HG02623 (cell line): ENCODE measurements at regions not wholly inside any gene's neighbourhood (a gene's known extent, or its start where the extent isn't known, plus 50 kb on each side); places are given as distances from the start of the nearest gene placed in this dataset.
"Not testable (repeated sequence)": the region's sequence is repeated elsewhere in the genome, so short reads cannot be mapped to it uniquely, and the experiment has no call there.

Source experiments
- ATAC-seq: cut with Tn5 transposase; IDR thresholded peaks from one replicate; pipeline ENCODE4 v1.9.1; 2021; ENCODE audit warnings: moderate library complexity; ENCODE audit not compliant: unreplicated experiment

- ATAC-seq: no peak
Observed at GRCh38 chr10:29730969-29731368, 96.2 kb upstream of the SVIL start.

DNA sequence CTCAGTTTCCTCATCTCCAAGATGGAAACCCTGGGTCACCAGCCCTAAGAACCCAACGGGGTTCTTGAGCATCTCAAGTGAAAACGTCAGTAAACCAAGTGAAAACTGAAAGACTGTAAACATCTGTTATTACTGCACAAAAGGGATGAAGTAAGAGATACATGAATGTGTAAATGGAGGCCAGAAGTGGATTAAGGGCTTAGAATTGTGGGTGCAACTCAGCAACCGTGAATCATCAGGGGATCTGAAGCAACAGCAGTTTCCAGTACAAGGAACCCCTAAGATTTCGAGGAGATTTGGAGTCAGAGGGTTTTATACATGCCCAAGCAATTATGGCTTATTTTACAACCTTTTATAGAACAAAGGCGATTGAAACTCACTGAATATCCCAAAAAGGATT is 95.7 kb upstream of the SVIL start:
- no peak for ATAC-seq

DNA sequence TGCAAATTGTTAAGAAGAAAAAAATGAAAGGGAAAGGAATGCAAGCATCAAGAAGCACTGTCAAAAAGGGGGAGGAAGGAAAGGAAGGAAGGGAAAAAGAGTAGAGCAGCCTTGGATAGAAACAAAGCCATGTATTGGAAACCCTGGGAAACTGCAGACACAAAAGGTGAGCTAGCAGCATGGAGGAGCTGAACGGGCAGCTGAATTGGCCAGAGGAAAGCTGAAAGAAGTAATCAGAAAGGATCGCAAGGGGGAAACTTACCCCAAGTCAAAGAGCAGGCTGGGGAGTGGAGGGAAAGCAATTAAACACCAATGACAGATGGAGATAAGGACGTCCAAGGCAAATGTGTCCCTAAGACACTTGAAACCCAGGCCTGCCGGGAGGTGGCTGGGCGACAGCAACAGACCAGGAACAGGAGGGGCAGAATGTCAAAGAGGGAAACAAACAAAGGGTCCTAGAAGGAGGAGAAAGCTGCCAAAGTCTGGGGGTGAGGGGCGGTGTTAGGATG is 93.8 kb upstream of the SVIL start:
- ATAC-seq: no peak

- ATAC-seq: not testable (repeated sequence)
Observed at GRCh38 chr10:29725927-29726326, 91.2 kb upstream of the SVIL start.

- no peak for ATAC-seq
Observed at GRCh38 chr10:29725133-29725720, 90.5 kb upstream of the SVIL start.

DNA sequence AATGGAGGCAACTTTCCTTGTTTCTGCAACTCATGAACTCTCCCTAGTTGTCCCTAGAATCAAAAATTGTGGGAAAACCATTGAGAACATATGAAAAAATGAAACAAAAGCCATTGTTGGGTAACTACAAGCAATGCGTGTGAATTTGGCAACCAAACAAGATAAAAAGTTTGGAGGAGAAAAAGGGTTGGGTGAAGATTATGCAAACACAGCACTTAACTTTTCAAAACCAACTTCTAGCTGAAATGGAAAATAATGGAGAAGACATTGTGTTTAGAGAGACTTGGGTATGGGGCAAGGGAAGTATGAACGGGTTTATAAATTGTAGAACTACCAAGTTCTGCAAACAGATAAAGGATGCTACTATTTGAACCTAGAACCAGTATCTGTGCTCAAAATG is 89.0 kb upstream of the SVIL start:
- ATAC-seq: no peak

GRCh38 chr10:29722777-29723176 is 88.0 kb upstream of the SVIL start:
- no peak for ATAC-seq

DNA sequence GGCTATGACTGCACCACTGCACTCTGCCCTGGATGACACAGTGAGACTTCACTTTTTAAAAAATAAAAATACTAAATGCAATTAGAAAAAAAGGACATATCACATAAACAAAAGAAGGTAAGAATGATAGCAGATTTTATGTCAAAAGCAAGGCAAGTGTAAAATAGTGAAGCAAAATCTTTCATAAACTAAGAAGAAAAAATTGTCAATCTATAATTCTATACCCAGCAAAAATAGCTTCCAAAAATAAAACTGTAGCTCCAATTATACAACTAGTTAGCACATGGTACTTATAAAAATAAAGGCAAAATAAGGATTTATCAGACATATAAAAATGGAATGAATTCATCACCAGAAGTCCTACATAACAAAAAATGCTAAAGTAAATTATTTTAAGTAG is 85.4 kb upstream of the SVIL start:
- ATAC-seq: no peak

GRCh38 chr10:29719281-29719675 is 84.5 kb upstream of the SVIL start:
- ATAC-seq: no peak

DNA sequence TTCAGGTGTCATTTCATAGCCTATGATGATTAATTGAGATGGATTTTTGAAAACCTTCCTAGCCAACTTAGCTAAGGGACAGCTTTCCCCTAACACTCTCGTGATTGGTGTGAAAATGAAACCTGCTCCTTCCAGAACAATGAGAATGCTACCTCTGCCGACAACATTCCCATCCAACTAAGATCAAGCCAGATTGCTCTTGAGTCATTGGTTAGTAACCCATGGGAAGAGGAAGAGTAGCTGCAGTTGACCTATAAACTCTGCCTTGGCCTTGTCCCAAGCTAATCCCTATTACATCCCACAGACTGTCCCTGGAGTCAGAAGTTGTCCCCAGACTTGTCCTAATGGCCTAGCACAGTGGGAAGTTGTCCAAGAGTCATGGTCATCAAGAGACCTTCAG is 80.5 kb upstream of the SVIL start:
- no peak for ATAC-seq

- no peak for ATAC-seq
Observed at GRCh38 chr10:29714096-29714874, 79.5 kb upstream of the SVIL start.

DNA sequence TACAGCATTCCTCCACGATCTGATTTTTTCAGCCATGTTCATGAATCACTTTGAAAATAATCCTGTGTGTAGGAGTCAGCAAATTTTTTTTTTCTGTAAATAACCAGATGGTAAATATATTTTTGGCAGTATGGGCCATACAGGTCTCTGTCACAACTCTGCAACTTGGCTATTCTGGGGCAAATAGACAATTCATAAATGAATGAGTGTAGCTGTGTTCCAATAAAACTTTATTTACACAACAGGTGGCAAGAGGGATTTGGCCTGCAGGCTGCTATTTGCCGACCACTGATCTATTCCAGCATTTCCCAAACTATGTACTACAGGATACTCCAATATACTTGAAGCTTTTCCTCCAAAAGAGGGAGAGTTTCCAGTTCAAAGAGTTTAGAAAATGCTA is 78.7 kb upstream of the SVIL start:
- no peak for ATAC-seq

DNA sequence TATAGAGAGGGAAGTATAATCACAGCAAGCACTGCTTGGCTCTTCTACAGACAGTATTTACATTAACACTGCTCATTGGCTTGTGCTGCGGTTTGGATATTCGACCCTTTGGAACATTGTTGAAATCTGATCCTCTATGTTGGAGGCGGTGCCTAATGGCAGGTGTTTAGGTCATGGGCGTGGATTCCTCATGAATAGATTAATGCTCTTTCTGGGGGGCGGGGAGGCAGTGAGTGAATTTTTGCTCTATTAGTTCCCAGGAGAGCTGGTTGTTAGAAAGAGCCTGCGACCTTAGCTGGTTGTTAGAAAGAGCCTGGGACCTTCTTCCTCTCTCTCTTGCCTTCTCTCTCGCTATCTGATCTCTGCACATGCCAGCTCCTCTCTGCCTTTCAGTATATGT is 77.3 kb upstream of the SVIL start:
- ATAC-seq: no peak

DNA sequence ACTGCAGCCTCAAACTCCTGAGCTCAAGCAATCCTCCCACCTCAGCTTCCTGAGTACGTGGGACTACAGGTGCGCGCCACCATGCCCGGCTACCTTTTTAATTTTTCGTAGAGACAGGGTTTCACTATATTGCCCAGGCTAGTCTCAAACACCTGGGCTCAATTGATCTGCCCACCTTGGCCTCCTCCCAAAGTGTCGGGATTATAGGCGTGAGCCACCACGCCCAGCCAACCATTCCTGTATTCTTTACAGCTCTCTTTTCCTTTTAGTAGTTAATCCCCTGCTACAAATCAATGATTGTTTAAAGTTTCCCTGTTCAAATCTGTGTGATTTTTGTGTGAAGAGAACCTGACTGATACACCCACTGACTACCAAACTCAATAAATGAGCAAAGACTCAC is 75.4 kb upstream of the SVIL start:
- no peak for ATAC-seq

DNA sequence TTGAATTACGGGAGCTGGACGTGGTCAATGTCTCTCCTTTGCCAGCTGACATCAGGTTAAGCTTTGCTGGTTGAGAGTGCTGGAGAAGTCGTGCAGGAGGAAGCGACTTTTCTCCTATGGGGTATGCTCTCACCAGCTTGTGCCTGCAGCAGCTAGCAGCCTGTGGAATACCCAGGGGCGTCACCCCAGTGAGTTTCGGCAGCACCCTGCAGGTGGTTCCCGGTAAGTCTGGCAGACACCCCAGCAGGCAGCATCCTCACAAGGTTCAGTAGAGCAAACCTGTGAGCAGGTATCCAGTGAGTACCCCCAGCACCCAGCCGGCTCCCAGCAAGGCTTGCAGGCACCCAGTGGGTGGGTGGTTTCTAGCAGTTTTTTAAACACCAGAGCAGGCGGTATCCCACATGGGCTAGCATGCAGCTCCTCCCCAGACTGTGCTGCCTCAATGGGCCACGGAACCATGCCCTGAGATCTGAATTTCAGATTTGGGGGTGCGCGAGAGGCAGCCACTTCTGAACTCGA is 74.8 kb upstream of the SVIL start:
- ATAC-seq: no peak

DNA sequence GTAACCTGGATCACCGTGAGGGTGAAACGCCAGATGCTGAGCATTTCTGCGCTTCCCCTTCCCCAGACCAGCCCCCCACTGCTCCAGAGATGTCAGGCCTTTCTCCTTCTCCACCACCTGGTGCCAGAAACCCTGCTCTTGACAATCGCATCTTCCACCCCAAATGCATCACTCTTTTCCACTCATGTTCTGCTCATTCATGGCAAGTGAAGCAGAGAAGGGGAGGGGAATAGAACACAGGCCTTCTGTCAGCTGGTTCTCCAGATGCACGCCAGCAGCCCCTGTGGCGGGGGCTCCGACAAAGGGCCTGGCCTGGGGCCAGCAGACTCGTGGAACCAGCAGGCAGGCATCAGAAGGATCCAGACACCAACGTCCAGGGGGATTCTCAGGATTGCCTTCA is 68.5 kb upstream of the SVIL start:
- no peak for ATAC-seq

- no peak for ATAC-seq
Observed at GRCh38 chr10:29702273-29703164, 67.7 kb upstream of the SVIL start.

GRCh38 chr10:29701306-29701705 is 66.5 kb upstream of the SVIL start:
- no peak for ATAC-seq

DNA sequence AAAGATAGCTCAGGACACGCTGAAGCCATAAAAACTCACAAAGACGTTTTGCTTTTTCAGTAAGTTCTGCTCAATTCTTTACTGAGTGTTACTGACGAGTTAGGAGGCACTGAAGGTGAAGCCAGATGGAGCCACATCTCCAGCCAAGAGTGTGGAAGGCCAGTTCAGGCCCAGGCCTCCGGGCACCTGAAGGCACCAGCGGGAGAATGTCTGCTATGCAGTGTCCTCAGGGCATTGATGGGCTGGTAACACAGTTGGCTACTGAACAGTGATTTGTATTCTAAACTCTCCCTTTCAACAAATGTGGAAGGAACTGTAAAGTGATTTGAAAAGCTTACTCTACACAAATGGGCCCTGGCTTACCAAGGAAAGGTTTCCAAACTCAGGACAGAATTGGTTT is 64.8 kb upstream of the SVIL start:
- no peak for ATAC-seq

GRCh38 chr10:29698773-29699490 is 64.2 kb upstream of the SVIL start:
- ATAC-seq: no peak

DNA sequence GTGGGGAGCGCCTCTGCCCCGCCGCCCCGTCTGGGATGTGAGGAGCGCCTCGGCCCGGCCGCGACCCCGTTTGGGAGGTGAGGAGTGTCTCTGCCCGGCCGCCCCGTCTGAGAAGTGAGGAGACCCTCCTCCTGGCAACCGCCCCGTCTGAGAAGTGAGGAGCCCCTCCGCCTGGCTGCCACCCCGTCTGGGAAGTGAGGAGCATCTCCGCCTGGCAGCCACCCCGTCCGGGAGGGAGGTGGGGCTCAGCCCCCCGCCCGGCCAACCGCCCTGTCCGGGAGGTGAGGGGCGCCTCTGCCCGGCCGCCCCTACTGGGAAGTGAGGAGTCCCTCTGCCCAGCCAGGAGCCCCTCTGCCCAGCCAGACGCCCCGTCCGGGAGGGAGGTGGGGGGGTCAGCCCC is 61.8 kb upstream of the SVIL start:
- ATAC-seq: not testable (repeated sequence)
